ENCODE measurements at regions not wholly inside any gene's neighbourhood (a gene's known extent, or its start where the extent isn't known, plus 50 kb on each side); places are given as distances from the start of the nearest gene placed in this dataset.

DNA sequence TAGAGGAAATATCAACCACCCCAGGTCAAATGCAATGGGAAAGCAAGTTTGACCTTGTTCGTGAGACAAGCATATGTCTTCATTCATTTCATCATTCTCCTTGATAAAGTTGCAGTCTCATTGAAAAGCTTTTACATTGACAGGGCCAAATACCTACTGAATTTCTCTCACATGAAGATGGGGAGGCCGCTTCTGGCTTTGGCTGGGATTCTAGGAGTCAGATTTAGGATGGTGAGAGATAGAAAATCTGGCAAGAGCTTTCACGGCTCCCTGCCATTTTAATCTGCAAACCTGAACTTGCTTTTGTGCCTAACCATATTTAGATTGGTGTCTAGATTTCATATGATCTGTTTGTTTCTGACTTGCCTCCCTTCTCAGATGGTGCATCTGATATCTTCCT is 88.0 kb downstream of the TMEM100 start:
- DNase-seq (ENCODE audit: low read depth): no peak

DNA sequence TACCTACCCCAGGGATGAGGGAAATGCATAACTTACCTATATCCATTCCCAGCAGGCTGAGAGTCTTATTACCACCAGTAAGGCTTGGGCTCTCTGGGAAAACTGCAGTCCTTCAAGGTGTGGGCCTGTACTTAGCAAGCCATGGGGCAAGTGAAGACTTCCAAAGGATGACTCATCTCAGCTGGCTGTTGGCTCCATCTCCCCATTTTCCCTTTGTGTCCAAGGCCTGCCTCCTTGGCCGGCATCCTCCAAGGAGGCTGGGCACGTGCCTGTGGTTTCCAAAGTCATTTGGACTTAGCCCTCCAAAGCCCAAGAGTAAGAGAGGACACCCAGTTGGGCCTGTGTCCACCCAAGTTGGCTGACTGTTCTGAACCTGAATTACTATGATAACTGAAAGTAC is 89.8 kb downstream of the TMEM100 start:
- DNase-seq (ENCODE audit: low read depth): no peak

DNA sequence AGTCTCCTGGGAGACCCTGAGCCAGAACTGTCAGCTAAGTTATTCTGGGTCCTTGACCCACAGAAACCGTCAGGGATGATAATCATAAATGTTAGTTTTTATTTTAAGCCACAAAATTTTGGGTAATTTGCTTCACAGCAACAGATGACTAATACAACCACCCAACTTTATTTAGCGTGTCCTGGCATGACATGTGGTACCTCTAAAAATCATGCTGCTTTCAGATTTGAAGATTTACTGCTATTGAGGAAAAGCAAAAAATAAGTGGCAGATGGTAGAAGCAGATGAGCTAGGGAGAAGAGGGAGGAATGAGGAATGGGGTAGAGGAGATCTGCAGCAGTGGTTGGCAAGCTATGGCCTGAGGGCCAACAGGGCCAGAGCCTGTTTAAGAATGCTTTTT is 90.4 kb downstream of the TMEM100 start:
- no peak for DNase-seq (ENCODE audit: low read depth)

DNA sequence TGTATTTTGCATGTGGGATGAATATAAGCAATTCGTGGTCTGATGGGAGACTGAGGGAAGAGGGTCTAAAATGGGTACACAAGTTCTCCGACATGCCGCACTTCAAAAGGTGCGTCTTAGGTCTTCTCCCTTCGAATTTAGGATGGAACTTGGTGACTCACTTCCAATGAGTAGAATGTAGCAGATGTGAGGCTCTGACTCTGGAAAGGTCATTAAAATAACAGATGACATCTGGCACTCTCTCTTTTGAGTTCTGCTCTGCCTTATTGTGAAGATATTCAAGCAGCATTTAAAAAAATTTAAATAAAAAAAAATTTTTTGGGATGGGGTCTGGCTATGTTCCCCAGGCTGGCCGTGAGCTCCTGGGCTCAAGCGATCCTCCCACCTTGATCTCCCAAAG is 92.7 kb downstream of the TMEM100 start:
- no peak for DNase-seq (ENCODE audit: low read depth)

DNA sequence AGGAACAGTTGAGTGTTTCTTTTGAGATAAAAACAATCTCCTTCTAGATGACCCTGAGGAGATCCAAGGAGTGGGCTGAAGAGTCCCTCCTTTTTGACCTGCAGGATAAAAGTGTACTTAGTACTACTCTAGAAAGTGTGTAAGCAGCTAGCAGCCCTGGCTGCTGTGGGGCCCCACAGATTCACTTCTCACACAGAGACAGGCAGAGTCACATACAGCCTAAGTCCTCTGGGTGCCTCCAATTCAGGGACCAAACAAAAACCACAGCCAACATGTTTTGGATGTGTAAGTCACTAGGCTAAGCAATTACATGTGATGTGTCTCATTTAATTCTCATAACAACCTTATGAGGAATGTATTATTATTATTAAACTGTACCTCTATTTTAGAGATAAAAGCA is 97.1 kb downstream of the TMEM100 start:
- DNase-seq (ENCODE audit: low read depth): no peak

DNA sequence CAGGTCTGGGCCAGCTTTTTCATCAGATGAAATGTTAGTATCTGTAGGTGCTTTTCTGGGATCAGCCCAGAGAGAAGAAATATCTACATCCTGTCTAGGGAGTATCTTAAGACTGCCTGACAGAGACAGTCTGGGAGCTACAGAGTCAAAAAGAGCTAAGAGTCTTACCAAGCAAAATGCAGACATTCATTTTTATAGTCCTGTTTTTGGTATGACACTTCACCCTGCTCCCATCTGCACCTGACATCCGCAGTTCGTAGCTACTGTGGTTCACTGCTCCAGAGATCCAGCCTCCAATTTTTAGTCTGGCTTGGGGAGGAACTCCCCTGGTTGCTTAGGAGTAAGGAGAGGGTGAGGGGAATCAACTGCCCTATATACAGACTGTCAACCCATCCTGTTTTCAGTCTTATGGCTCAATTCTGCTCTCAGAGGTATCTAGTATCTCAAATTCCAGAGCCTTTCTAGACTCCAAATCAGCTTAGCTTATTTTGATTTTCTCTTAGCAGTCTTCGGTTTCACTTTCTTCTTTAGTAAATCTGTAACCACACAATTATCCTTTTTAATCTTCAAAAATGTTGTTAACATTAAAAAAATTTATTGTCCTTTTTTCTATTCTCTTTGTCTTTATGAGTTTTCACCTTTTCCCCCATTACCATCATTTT is 97.8 kb downstream of the TMEM100 start:
- no peak for DNase-seq (ENCODE audit: low read depth)

DNA sequence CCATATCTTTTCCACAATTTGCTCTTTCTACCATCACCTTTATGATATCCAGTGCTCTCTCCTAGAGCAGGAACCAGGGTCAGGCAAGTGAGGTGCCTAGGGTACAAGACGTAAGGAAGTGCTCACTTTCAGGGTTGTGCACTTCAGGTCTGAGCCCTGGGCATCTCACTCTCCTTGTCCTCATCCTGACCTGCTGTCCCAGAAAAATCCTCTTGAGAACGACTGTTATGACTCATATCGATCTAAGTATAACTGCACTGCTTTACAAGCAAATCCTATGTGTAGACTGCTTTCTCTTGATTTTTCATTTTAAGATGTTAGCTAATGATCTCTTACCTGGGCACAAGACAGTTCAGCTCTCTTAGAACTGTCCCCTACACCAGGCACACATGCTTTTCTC is 100.1 kb downstream of the TMEM100 start:
- no peak for DNase-seq (ENCODE audit: low read depth)

DNA sequence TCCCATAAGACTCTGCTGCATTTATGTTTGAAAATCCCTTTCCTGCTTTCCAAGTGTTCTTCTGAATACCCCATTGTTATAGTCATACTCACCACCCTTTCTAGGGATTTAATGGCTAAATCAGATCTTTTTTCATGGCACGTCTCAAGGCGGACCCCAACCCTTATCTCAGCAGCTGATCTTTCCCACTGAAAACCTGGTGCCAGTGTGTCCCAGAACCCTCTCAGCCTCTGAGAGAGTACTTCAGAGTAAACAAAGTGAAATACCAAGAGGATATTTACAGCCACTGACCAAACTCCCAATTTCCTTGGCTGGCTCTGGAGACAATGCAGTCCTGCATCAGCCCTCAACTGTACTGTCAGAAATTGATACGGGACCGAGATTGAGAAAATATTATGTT is 101.7 kb downstream of the TMEM100 start:
- no peak for DNase-seq (ENCODE audit: low read depth)

DNA sequence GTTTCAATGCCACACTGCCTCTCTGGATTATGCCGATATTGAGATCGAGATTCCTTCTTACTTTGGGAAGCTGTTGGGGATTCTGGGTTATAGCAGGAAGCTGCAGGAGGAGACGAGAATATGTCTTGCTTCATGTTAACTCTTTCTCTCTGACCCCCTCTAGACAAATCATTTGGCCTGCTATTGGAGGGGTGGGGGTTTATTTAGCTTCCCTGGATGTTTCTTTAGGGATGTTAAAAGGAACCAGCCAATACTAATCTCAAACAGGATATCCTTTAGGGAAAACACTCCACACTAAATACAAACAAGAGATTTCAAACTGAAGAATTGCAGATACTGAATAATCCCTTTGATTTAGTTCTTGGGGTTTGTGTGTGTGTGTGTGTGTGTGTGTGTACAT is 102.6 kb downstream of the TMEM100 start:
- no peak for DNase-seq (ENCODE audit: low read depth)

DNA sequence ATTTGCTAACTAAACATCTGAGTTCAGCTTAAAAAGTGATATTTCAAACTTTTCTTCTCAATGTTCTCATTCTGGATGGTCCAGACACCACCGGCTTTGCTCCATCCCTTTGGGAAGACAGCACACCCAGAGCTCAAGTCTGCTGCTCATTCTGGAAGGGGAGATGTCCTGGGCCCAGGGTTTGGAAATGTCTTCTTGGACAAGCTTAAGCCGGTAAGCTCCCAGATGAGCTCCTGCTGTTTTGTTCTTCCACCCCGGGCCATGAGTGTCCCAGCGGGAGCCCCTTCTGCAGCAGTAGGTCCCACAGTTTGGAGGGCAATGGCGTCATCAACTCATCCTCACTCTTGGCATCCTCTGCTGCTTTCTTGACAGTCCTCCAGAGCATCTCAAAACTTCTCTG is 105.2 kb downstream of the TMEM100 start:
- DNase-seq (ENCODE audit: low read depth): no peak

DNA sequence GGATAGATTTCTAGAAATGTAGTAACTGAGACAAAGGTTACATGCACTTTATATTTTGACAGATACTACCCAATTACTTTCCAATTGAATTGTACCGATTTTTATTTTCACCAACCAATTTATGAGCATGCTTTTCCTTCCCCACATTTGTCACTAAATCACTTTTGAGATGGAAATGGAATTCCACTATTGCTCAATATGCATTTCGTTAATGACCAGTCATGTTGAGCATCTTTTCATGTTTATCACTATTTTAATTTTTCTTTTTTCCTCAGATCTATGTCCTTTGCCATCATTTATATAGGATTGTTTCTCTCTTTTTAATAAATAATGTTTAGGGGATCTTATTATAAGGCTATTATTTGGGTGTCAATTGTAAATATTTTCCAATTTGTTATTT is 102.8 kb upstream of the SMIM36 start:
- no peak for DNase-seq (ENCODE audit: low read depth)

DNA sequence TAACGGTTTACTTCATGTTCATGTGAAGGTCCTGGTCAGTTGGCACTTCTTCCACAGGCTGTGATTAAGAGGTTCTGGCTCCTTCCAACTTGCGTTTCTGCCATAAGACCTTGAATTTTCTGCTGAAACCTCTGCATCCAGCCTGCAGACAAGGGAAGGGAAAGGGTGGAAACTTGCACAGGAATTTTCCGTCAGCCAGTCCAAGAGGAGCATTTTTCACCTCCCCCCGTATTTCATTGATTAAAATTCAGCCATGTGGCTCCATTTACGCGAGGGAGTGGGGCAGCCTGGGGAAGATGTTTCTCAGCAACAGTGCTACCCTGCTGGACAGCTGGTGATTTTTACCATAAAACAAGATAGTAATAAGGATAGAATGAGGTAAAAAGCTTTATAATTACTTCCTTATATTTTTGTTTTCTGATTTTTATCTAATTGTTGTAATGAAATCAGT is 101.5 kb upstream of the SMIM36 start:
- DNase-seq (ENCODE audit: low read depth): no peak

DNA sequence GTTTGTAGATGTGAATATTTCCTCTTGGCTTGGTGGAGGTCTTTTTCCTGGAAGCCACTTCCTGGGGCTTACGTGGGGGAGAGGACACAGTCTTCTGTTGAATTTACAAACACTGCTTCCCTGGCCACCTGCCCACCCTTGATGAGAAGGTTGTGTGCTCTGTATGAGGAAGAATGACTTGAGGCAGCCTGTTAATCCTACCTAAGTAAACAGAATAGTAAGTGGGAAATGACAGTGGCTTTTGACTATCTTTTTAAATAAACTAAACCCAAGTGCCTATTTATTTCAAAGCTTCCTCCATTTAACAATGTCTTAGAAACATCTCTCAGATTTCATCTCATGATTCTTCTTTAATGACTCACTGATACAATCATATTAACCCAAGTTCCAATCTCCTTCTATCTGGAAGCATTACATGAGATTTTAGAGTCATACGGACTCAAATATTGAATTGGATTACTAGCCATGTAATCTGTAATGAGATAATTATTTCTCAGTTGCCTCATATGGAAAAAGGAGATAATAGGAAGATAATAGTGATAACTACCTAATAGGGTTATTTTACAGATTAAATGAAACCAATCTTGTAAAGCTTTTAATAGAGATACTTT is 96.6 kb upstream of the SMIM36 start:
- DNase-seq (ENCODE audit: low read depth): no peak

DNA sequence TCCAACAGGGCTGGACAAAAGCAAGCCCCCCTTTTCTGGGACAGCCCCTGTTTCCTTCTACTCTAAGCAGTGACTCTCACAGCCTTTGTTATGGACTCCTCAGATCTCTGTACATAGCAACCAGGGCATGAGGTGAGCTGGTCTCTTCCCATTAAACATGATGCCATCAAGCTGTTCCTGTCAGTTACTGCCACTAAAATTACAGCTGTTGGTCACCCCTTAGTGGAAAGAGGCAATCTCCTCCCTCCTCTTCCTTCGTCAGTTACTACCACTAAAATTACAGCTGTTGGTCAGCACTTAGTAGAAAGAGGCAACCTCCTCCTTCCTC is 95.2 kb upstream of the SMIM36 start:
- DNase-seq (ENCODE audit: low read depth): no peak

DNA sequence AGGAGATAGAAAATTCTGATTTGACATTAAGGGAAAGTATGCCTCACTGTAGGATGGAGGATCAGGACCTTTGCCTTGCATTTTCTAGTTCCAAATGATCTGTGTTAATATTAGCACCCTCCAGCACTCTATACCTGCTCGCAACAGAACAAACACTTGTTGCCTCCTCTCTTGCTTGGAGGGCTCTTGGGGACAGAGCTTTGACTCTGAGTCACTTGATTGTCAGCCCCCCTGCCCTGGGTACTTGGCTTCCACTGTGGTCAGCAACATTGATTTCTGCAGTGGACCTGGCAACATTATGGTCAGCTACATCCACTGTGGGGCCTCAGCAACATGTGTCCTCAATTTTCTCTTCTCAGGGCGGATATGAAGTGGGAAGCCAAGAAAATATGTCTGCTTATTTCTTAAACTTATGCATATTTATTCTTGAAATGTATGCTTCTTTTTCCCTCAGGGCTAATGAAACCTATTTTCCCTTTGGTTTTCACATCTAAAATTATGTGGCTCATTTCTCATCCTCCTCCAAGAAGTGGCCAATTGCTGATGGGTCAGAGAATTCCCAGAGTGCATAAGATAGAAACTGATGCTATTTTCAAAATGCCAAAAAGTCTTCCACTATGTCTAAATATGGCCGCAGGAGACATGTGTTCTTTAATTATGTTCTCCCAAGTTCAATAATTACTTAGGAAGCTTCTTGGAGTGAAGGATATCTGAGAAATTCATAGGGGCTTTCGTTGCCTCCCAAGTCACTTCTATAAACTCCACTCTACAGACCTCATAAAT is 94.6 kb upstream of the SMIM36 start:
- no peak for DNase-seq (ENCODE audit: low read depth)

DNA sequence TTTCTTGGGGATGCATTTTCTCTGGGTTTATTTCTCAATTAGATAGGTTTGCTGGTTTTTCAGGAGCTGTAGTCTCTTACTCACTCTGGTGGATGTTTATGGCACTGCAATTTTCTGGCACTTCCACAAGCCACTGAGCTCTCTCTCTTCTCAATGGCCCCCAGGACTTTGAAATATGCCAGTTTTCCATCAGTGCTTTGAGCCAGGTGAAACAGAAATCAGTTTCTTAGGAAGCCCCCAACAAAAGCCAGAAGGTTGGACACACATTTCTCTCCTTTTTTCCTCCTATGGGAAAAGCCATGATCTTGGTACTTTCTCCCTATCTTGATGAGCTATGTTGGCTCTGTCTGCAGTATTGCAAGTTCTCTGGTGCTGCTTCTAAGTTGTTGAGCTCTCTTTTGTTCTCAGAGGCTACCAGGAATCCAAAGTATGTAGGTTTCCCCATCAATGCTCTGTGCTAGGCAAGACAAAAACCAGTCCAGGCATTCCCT is 90.7 kb upstream of the SMIM36 start:
- no peak for DNase-seq (ENCODE audit: low read depth)

DNA sequence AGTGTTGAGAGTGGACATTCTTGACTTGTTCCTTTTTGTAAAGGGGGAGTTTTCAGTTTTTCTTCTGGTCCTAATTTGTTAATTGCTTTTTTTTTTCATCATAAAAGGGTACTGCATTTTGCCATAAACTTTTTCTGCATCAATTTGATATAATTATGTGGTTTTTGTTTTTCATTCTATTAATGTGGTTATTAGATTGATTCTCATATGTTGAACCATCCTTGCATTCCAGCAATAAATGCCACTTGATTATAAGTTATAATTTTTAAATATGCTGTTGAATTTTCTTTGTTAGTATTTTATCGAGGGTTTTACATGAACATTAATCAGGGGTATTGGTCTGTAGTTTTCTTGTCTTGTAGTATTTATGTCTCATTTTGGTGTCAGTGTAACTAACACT is 87.2 kb upstream of the SMIM36 start:
- no peak for DNase-seq (ENCODE audit: low read depth)

DNA sequence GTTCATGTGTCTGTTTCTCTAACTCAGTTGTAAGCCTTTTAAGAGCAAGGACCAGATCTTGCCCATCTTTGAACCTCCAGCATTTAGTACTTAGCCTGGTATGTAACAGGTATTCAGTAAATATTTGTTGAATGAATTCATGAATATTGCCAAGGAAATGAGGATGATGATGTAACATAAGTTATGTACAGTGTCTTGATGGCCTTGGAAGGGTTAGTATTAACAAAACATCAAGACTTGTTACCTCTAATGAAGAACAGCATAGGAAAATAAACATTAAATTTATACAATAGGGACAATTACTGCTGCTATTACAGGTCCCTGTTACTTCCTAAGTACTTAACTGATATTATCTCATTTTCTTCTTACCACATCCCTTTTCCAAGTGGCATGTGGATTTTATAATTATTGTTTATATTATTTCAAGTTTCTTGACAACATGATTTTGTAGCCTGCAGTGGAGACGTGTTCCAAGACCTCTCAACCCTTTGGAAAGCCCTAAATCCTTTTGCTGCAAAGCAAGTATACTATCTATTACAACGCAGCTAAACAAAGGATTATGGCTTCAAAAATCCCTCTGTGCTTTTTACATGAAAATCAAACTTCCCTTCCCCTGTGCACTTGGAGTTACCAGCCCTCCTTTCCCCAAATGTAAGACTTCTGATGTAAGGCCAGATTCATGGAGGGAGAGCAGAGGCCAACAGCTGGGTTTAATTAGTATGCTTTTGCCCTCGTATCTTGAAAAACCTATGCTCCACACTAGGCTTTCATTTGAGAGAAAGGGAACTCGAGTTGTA is 77.4 kb upstream of the SMIM36 start:
- DNase-seq (ENCODE audit: low read depth): no peak

DNA sequence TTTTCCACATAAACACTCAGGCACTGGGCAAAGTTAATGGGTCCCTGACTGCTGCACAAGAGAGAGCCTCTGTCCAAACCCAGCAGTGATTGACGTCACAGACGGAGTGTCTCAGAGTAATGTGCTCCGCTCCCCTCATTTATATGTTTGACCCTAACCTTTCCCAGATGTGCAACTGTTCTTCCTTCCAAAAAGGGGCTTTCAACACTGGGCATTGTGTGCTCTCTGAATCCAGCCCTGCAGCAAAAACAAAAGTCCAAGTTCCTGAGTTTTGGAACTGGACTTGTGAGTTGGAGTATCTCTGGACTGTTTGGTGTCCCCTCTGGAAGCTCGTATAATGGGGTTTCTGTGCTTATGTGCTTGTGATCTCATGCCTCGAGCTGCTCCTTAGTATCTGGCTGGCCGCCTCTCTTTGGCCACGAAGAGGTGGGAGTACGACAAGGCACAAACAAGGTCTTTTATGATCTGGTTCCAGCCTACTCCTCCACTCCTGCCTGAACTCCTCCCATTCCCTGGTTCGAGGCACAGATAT is 76.4 kb upstream of the SMIM36 start:
- DNase-seq (ENCODE audit: low read depth): no peak

DNA sequence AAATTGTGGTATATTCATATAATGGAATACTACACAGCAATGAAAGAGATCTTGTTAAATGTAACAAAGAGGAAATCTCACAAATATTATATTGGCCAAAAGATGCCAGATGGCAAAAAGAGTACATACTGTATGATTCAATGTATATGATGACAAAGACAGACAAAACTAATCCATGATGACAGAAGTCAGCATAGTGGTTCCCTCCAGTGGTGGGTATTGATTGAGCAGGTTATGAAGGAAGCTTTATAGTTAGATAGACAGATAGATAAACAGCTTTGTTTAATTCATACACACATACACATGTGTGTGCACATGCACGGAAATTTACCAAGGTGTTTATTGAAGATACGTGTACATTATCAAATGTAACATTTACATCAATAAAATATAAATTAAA is 74.4 kb upstream of the SMIM36 start:
- DNase-seq (ENCODE audit: low read depth): no peak

DNA sequence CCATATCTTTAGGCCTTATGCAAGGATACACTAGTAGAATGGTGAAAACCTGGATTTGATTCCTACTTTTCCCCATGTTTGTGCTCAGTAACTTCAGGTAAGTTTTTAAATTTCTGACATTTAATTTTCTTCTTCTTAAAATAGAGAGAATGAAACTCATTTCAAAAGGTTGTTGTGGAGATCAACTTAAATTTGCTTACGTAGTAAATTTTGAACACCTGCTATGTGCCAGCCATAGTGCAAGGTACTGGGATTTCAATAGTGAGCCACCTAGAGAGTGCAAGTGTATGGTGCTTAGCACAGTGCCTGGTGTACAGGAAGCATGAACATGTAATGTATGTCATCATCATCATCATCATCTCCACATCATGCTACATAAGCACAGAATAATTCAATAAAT is 73.6 kb upstream of the SMIM36 start:
- no peak for DNase-seq (ENCODE audit: low read depth)

DNA sequence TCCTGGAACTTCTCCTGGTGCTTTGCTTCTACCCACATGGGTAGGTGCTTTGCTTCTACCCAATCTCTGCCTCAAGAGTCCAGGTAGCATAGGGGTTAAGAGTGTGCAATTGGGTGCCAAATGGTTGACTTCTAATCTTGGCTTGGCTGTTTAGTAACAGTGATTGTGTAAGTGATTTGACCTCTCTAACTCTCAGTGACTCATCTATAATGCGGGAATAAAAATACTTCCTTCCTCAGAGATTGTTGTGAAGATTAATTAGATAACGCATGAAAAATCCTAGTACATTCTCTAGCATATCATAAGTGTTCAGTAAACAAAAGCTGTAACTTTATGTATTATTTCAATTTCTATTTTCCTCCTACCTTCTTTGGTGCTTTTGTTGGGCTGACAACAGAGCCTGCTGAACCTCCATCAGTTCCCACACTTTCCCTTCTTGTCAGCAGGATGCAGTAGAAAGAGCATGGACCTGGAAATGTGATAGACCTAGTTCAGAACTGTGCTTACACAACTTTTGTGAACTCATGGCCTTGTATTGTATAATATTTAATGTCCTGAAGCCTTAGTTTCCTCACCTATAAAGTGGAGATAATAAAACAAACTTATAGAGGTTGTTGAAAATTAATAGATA is 72.9 kb upstream of the SMIM36 start:
- DNase-seq (ENCODE audit: low read depth): no peak

Data from stimulated activated CD8-positive, alpha-beta memory T cell treated with anti-CD3 and anti-CD28 coated beads, Interleukin-4, amount 100 ng/mL, for 24 hours (primary cell).